Peyer's patch (tissue), 4 donors: ENCODE measurements at regions not wholly inside any gene's neighbourhood (a gene's known extent, or its start where the extent isn't known, plus 50 kb on each side); places are given as distances from the start of the nearest gene placed in this dataset.

ENCODE experiments used
- POLR2A ChIP-seq, 2 donors: fragments of 450-650 bp; IDR thresholded peaks; one replicate each; pipeline ENCODE4 v1.5.1; 2017; ENCODE audit warnings: antibody characterized with exemption in 2 of 2, mild to moderate bottlenecking in 2 of 2, moderate library complexity in 2 of 2
- TF ChIP-seq, protein P1 (sequence below), 6 experiments: fragments of 450-650 bp in 4 of 6; fragments of 200-600 bp in 2 of 6; sonication (generic) in 1 of 6; IDR thresholded peaks; one replicate each; pipeline ENCODE4 v1.5.1; 2017 to 2019; ENCODE audit warnings: antibody characterized with exemption in 6 of 6, mild to moderate bottlenecking in 3 of 6, moderate library complexity in 1 of 6

DNA sequence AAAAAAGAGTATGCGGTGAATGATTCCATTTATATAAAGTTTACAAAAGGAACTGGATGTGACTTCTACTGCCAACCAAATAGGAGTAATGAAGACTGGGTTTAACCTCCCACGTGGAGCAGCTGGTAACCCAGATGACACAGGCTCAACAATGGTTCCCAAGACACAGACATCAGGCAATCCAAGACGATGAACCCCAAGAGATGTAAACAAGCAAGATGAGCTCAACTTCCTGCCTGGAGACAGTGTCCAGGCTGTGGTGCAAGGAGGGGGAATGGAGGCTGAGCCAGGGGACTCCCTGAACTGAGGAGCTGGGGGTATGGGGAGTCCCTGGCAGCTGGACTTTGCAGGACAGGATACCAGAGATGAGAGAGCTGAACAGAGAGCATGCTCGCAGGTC is 104.7 kb downstream of the LITAF start:
- TF ChIP-seq POLR2A (IDR thresholded peaks at IDR 0.05): no peak
- TF ChIP-seq, protein P1, sequence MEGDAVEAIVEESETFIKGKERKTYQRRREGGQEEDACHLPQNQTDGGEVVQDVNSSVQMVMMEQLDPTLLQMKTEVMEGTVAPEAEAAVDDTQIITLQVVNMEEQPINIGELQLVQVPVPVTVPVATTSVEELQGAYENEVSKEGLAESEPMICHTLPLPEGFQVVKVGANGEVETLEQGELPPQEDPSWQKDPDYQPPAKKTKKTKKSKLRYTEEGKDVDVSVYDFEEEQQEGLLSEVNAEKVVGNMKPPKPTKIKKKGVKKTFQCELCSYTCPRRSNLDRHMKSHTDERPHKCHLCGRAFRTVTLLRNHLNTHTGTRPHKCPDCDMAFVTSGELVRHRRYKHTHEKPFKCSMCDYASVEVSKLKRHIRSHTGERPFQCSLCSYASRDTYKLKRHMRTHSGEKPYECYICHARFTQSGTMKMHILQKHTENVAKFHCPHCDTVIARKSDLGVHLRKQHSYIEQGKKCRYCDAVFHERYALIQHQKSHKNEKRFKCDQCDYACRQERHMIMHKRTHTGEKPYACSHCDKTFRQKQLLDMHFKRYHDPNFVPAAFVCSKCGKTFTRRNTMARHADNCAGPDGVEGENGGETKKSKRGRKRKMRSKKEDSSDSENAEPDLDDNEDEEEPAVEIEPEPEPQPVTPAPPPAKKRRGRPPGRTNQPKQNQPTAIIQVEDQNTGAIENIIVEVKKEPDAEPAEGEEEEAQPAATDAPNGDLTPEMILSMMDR (IDR thresholded peaks at IDR 0.05): no peak
